Suprapubic skin (tissue), 4 donors: ENCODE measurements at regions not wholly inside any gene's neighbourhood (a gene's known extent, or its start where the extent isn't known, plus 50 kb on each side); places are given as distances from the start of the nearest gene placed in this dataset.

ENCODE experiments used
- POLR2A ChIP-seq, 2 donors: fragments of 450-650 bp; IDR thresholded peaks; one replicate each; pipeline ENCODE4 v1.6.1; 2017; ENCODE audit warnings: antibody characterized with exemption in 2 of 2, mild to moderate bottlenecking in 2 of 2, moderate library complexity in 2 of 2
- POLR2AphosphoS5 ChIP-seq, 3 donors: sonication (generic); formaldehyde crosslinking; IDR thresholded peaks; one replicate each; pipeline ENCODE4 v1.6.1; 2017; ENCODE audit warnings: antibody characterized with exemption in 3 of 3
- TF ChIP-seq, protein P1 (sequence below), 2 donors: fragments of 200-600 bp in 1 of 2; fragments of 450-650 bp in 1 of 2; sonication (generic) in 1 of 2; IDR thresholded peaks; one replicate each; pipeline ENCODE4 v1.5.1; 2016 to 2019; ENCODE audit warnings: antibody characterized with exemption in 2 of 2, mild to moderate bottlenecking in 1 of 2, moderate library complexity in 1 of 2

DNA sequence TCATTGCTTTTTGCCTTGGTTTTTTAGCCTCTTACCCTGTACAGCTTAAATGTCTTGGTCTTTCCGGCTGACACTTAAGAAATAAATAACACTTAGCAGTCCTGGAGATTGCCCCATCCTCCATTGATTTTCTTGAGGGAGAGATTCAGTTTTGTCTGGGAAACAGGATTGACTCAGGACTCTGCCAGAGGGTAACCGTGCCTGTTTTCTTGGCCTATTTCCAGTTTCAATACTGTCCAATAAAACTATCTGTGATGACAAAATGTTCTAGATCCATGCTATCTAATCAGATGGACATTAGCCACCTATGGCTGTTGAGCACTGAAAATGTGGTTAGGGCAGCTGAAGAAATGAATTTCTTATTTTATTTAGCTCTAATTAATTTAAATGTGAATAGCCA is 216.1 kb downstream of the DUSP10 start:
- TF ChIP-seq POLR2A (IDR thresholded peaks at IDR 0.05), result no peak
- TF ChIP-seq, protein P1, sequence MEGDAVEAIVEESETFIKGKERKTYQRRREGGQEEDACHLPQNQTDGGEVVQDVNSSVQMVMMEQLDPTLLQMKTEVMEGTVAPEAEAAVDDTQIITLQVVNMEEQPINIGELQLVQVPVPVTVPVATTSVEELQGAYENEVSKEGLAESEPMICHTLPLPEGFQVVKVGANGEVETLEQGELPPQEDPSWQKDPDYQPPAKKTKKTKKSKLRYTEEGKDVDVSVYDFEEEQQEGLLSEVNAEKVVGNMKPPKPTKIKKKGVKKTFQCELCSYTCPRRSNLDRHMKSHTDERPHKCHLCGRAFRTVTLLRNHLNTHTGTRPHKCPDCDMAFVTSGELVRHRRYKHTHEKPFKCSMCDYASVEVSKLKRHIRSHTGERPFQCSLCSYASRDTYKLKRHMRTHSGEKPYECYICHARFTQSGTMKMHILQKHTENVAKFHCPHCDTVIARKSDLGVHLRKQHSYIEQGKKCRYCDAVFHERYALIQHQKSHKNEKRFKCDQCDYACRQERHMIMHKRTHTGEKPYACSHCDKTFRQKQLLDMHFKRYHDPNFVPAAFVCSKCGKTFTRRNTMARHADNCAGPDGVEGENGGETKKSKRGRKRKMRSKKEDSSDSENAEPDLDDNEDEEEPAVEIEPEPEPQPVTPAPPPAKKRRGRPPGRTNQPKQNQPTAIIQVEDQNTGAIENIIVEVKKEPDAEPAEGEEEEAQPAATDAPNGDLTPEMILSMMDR (IDR thresholded peaks at IDR 0.05), result no peak
- TF ChIP-seq POLR2AphosphoS5 (IDR thresholded peaks at IDR 0.05), result no peak
